ENCODE measurements at regions not wholly inside any gene's neighbourhood (a gene's known extent, or its start where the extent isn't known, plus 50 kb on each side); places are given as distances from the start of the nearest gene placed in this dataset.

GRCh38 chr2:176647325-176648165 lies 378.3 kb downstream of the MTX2 start:
- DNase-seq (ENCODE audit: low spot score) = no peak

- DNase-seq (ENCODE audit: low spot score) = no peak
Measured at GRCh38 chr2:176648700-176649297, 379.6 kb downstream of the MTX2 start.

GRCh38 chr2:176650104-176650837 lies 381.0 kb downstream of the MTX2 start:
- no peak for DNase-seq (ENCODE audit: low spot score)

GRCh38 chr2:176650838-176651555 lies 381.8 kb downstream of the MTX2 start:
- DNase-seq (ENCODE audit: low spot score) = no peak

- peak; percentile 27 for DNase-seq (ENCODE audit: low spot score)
Measured at GRCh38 chr2:176652300-176653182, 383.3 kb downstream of the MTX2 start.

- DNase-seq (ENCODE audit: low spot score) = no peak
Measured at GRCh38 chr2:176653479-176654443, 384.5 kb downstream of the MTX2 start.

GRCh38 chr2:176656038-176656775 lies 387.0 kb downstream of the MTX2 start:
- no peak for DNase-seq (ENCODE audit: low spot score)

- no peak for DNase-seq (ENCODE audit: low spot score)
Measured at GRCh38 chr2:176656776-176657140, 387.5 kb downstream of the MTX2 start.

- no peak for DNase-seq (ENCODE audit: low spot score)
Measured at GRCh38 chr2:176657393-176657792, 388.2 kb downstream of the MTX2 start.

GRCh38 chr2:176658708-176659107 lies 389.5 kb downstream of the MTX2 start:
- DNase-seq (ENCODE audit: low spot score) = no peak

GRCh38 chr2:176662753-176663152 lies 393.5 kb downstream of the MTX2 start:
- DNase-seq (ENCODE audit: low spot score) = no peak

GRCh38 chr2:176664478-176664877 lies 395.2 kb downstream of the MTX2 start:
- no peak for DNase-seq (ENCODE audit: low spot score)

GRCh38 chr2:176665086-176665485 lies 395.8 kb downstream of the MTX2 start:
- DNase-seq (ENCODE audit: low spot score) = no peak

- DNase-seq (ENCODE audit: low spot score) = no peak
Measured at GRCh38 chr2:176668912-176669311, 399.7 kb downstream of the MTX2 start.

GRCh38 chr2:176669398-176670174 lies 400.3 kb downstream of the MTX2 start:
- no peak for DNase-seq (ENCODE audit: low spot score)

GRCh38 chr2:176675271-176675949 lies 406.2 kb downstream of the MTX2 start:
- DNase-seq (ENCODE audit: low spot score) = no peak

- no peak for DNase-seq (ENCODE audit: low spot score)
Measured at GRCh38 chr2:176677746-176678265, 408.6 kb downstream of the MTX2 start.

- DNase-seq (ENCODE audit: low spot score) = no peak
Measured at GRCh38 chr2:176678571-176678970, 409.3 kb downstream of the MTX2 start.
